ENCODE measurements at regions not wholly inside any gene's neighbourhood (a gene's known extent, or its start where the extent isn't known, plus 50 kb on each side); places are given as distances from the start of the nearest gene placed in this dataset.

GRCh38 chr3:89570465-89570864 is 463.0 kb downstream of the EPHA3 start:
- POLR2A ChIA-PET, result no interaction called here

GRCh38 chr3:89571298-89571697 is 463.9 kb downstream of the EPHA3 start:
- DNase-seq (ENCODE audit: low spot score), result no peak
- no peak overlapping the region for H3K4me3 Mint-ChIP-seq
- no peaks in the 10 kb centered on the region for H3K36me3 Mint-ChIP-seq
- H3K4me1 Mint-ChIP-seq, result no peaks in the 10 kb centered on the region
- no peaks in the 10 kb centered on the region; the same call in 1 of the 2 replicates for H3K27me3 Mint-ChIP-seq (ENCODE audit: low read depth)
- no peaks in the 10 kb centered on the region for H3K9me3 Mint-ChIP-seq
- ChIA-PET CTCF (no interaction called here), POLR2A (no interaction called here)
- no peak for ATAC-seq
- H3K27ac Mint-ChIP-seq, result no peak overlapping the region
- TF ChIP-seq TCF7 (CRISPR knock-in tag; IDR thresholded peaks at IDR 0.05; ENCODE audit: low read depth), result no peak
- TF ChIP-seq ELF4 (CRISPR knock-in tag; IDR thresholded peaks at IDR 0.05; ENCODE audit: low read depth), result no peak
- no peak for TF ChIP-seq ZNF425 (CRISPR knock-in tag; conservative IDR thresholded peaks at IDR 0.05)
- no peak for TF ChIP-seq ZNF232 (CRISPR knock-in tag; IDR thresholded peaks at IDR 0.05)
- no peak for TF ChIP-seq AR (CRISPR knock-in tag; IDR thresholded peaks at IDR 0.05)
- no peak for TF ChIP-seq JAZF1 (CRISPR knock-in tag; IDR thresholded peaks at IDR 0.05)
- TF ChIP-seq GRHL2 (CRISPR knock-in tag; IDR thresholded peaks at IDR 0.05; ENCODE audit: insufficient replicate concordance, severe bottlenecking), result no peak

More at GRCh38 chr3:89570465-89570864, 463.0 kb downstream of the EPHA3 start:
- H3K27ac Mint-ChIP-seq, result no peak overlapping the region
- no peak overlapping the region for H3K4me3 Mint-ChIP-seq
- TF ChIP-seq GABPB1 (CRISPR knock-in tag; IDR thresholded peaks at IDR 0.05) (no peak), ZNF396 (CRISPR knock-in tag; IDR thresholded peaks at IDR 0.05; ENCODE audit: borderline replicate concordance) (no peak), JUN (CRISPR knock-in tag; IDR thresholded peaks at IDR 0.05) (no peak), MAX (CRISPR knock-in tag; IDR thresholded peaks at IDR 0.05) (no peak), ZMAT4 (CRISPR knock-in tag; IDR thresholded peaks at IDR 0.05) (no peak), RELA (CRISPR knock-in tag; IDR thresholded peaks at IDR 0.05; ENCODE audit: borderline replicate concordance) (no peak), ZNF138 (CRISPR knock-in tag; conservative IDR thresholded peaks at IDR 0.05) (no peak)
- no peaks in the 10 kb centered on the region for H3K9me3 Mint-ChIP-seq
- no peaks in the 10 kb centered on the region for H3K4me1 Mint-ChIP-seq
- H3K27me3 Mint-ChIP-seq (ENCODE audit: low read depth), result no peaks in the 10 kb centered on the region; the same call in 1 of the 2 replicates
- no peak for ATAC-seq
- CTCF ChIA-PET, result no interaction called here
- DNase-seq (ENCODE audit: low spot score), result no peak
- H3K36me3 Mint-ChIP-seq, result no peaks in the 10 kb centered on the region

- Mint-ChIP-seq H3K36me3 (no peaks in the 10 kb centered on the region), H3K9me3 (no peaks in the 10 kb centered on the region), H3K27ac (no peak overlapping the region), H3K4me3 (no peak overlapping the region), H3K27me3 (ENCODE audit: low read depth) (no peaks in the 10 kb centered on the region; the same call in 1 of the 2 replicates), H3K4me1 (no peaks in the 10 kb centered on the region)
- ATAC-seq, result no peak
- no peak for DNase-seq (ENCODE audit: low spot score)
- ChIA-PET POLR2A (no interaction called here), CTCF (no interaction called here)
- TF ChIP-seq ATF2 (CRISPR knock-in tag; IDR thresholded peaks at IDR 0.05; ENCODE audit: borderline replicate concordance, low read depth) (no peak), NR1H2 (CRISPR knock-in tag; IDR thresholded peaks at IDR 0.05) (no peak), NFATC4 (CRISPR knock-in tag; IDR thresholded peaks at IDR 0.05) (no peak), E2F1 (CRISPR knock-in tag; IDR thresholded peaks at IDR 0.05) (no peak), CBFB (CRISPR knock-in tag; IDR thresholded peaks at IDR 0.05; ENCODE audit: low read depth) (no peak), FOXJ3 (CRISPR knock-in tag; IDR thresholded peaks at IDR 0.05; ENCODE audit: borderline replicate concordance) (no peak), ATF6 (CRISPR knock-in tag; IDR thresholded peaks at IDR 0.05) (no peak), SMAD3 (CRISPR knock-in tag; IDR thresholded peaks at IDR 0.05; ENCODE audit: borderline replicate concordance) (no peak), IRF2 (CRISPR knock-in tag; IDR thresholded peaks at IDR 0.05; ENCODE audit: borderline replicate concordance, low read depth) (no peak)
Observed at GRCh38 chr3:89571707-89572106, 464.3 kb downstream of the EPHA3 start.

Measured in WTC11 (cell line).